ENCODE measurements at regions not wholly inside any gene's neighbourhood (a gene's known extent, or its start where the extent isn't known, plus 50 kb on each side); places are given as distances from the start of the nearest gene placed in this dataset.

- H3K36me3 Mint-ChIP-seq (ENCODE audit: insufficient read depth, unreplicated experiment), result no peaks in the 10 kb centered on the region
Observed at GRCh38 chr21:28226563-28226962, 766.1 kb downstream of the LTN1 start.

GRCh38 chr21:28224191-28224726 is 768.4 kb downstream of the LTN1 start:
- ChIA-PET CTCF (no interaction called here), POLR2A (no interaction called here)
- no peaks in the 10 kb centered on the region for H3K9me3 Mint-ChIP-seq (ENCODE audit: unreplicated experiment)
- no TSS peak for BruUV-seq (replicated peaks)
- no peak overlapping the region for H3K4me3 Mint-ChIP-seq (ENCODE audit: unreplicated experiment)
- no peaks in the 10 kb centered on the region for H3K27me3 Mint-ChIP-seq (ENCODE audit: insufficient read depth, unreplicated experiment)
- H3K27ac Mint-ChIP-seq (ENCODE audit: unreplicated experiment), result no peak overlapping the region
- no peaks in the 10 kb centered on the region for H3K27me3 ChIP-seq (replicated peaks; ENCODE audit: control insufficient read depth, insufficient read depth, low read length)
- no peak overlapping the region for H3K4me3 ChIP-seq (ENCODE audit: low read depth, low read length)
- H3K36me3 Mint-ChIP-seq (ENCODE audit: insufficient read depth, unreplicated experiment), result no peaks in the 10 kb centered on the region
- no peaks in the 10 kb centered on the region for H3K9me3 ChIP-seq
- no peaks in the 10 kb centered on the region for H3K4me1 ChIP-seq
- H3K4me1 Mint-ChIP-seq (ENCODE audit: low read depth, unreplicated experiment), result no peaks in the 10 kb centered on the region
- H3K36me3 ChIP-seq (ENCODE audit: control insufficient read depth, insufficient read depth, low read length), result no peaks in the 10 kb centered on the region
- intact Hi-C loops (cut with micrococcal nuclease; ENCODE audit: unreplicated experiment), result no loop called here
- DNase-seq, result no peak
- TF ChIP-seq CTCF (IDR thresholded peaks at IDR 0.05; ENCODE audit: insufficient read depth in 1 of 2, low read depth in 1 of 2, low read length in 1 of 2, severe bottlenecking in 1 of 2, unreplicated experiment in 1 of 2), result no peak

More at GRCh38 chr21:28226563-28226962, 766.1 kb downstream of the LTN1 start:
- H3K4me3 Mint-ChIP-seq (ENCODE audit: unreplicated experiment), result no peak overlapping the region
- H3K9me3 ChIP-seq, result no peaks in the 10 kb centered on the region
- H3K27me3 ChIP-seq (replicated peaks; ENCODE audit: control insufficient read depth, insufficient read depth, low read length), result no peaks in the 10 kb centered on the region
- DNase-seq, result no peak
- H3K9me3 Mint-ChIP-seq (ENCODE audit: unreplicated experiment), result no peaks in the 10 kb centered on the region
- H3K36me3 ChIP-seq (ENCODE audit: control insufficient read depth, insufficient read depth, low read length), result no peaks in the 10 kb centered on the region
- intact Hi-C loops (cut with micrococcal nuclease; ENCODE audit: unreplicated experiment), result no loop called here
- H3K27ac Mint-ChIP-seq (ENCODE audit: unreplicated experiment), result no peak overlapping the region
- no peak for TF ChIP-seq CTCF (IDR thresholded peaks at IDR 0.05; ENCODE audit: insufficient read depth in 1 of 2, low read depth in 1 of 2, low read length in 1 of 2, severe bottlenecking in 1 of 2, unreplicated experiment in 1 of 2)
- H3K27me3 Mint-ChIP-seq (ENCODE audit: insufficient read depth, unreplicated experiment), result no peaks in the 10 kb centered on the region
- ChIA-PET POLR2A (no interaction called here), CTCF (no interaction called here)
- BruUV-seq (replicated peaks), result no TSS peak
- peaks cover under 1% of the 10 kb centered on the region; the same call in 1 of the 2 replicates for H3K4me1 ChIP-seq
- no peak overlapping the region for H3K4me3 ChIP-seq (ENCODE audit: low read depth, low read length)
- no peaks in the 10 kb centered on the region for H3K4me1 Mint-ChIP-seq (ENCODE audit: low read depth, unreplicated experiment)

GRCh38 chr21:28221984-28222383 is 770.7 kb downstream of the LTN1 start:
- no peaks in the 10 kb centered on the region for H3K4me1 Mint-ChIP-seq (ENCODE audit: low read depth, unreplicated experiment)
- H3K4me3 Mint-ChIP-seq (ENCODE audit: unreplicated experiment), result no peak overlapping the region
- H3K36me3 Mint-ChIP-seq (ENCODE audit: insufficient read depth, unreplicated experiment), result no peaks in the 10 kb centered on the region
- H3K27ac Mint-ChIP-seq (ENCODE audit: unreplicated experiment), result no peak overlapping the region
- Histone ChIP-seq H3K4me3 (ENCODE audit: low read depth, low read length) (no peak overlapping the region), H3K4me1 (no peaks in the 10 kb centered on the region), H3K36me3 (ENCODE audit: control insufficient read depth, insufficient read depth, low read length) (no peaks in the 10 kb centered on the region), H3K9me3 (no peaks in the 10 kb centered on the region), H3K27me3 (replicated peaks; ENCODE audit: control insufficient read depth, insufficient read depth, low read length) (no peaks in the 10 kb centered on the region)
- CTCF ChIA-PET, result no interaction called here
- DNase-seq, result no peak
- POLR2A ChIA-PET, result no interaction called here
- peaks cover 16% of the 10 kb centered on the region for H3K9me3 Mint-ChIP-seq (ENCODE audit: unreplicated experiment)
- intact Hi-C loops (cut with micrococcal nuclease; ENCODE audit: unreplicated experiment), result no loop called here
- no peaks in the 10 kb centered on the region for H3K27me3 Mint-ChIP-seq (ENCODE audit: insufficient read depth, unreplicated experiment)
- TF ChIP-seq CTCF (IDR thresholded peaks at IDR 0.05; ENCODE audit: insufficient read depth in 1 of 2, low read depth in 1 of 2, low read length in 1 of 2, severe bottlenecking in 1 of 2, unreplicated experiment in 1 of 2), result no peak
- no TSS peak for BruUV-seq (replicated peaks)

Measured in Caco-2 (cell line).